GM23338 (cell line): ENCODE measurements at regions not wholly inside any gene's neighbourhood (a gene's known extent, or its start where the extent isn't known, plus 50 kb on each side); places are given as distances from the start of the nearest gene placed in this dataset.

Experiments used
- ATAC-seq: fragments of 200-7000 bp; cut with Tn5 transposase; 3 replicates; pipeline ENCODE4 v1.9.1; 2020
- DNase-seq: peaks from one replicate; pipeline ENCODE4 v3.0.0-alpha.2; 2015; ENCODE audit warnings: low spot score
- H2AFZ ChIP-seq: fragments of 200-600 bp; sonication (generic); 2 replicates; pipeline ENCODE4 v1.8.0; 2016; ENCODE audit warnings: antibody characterized with exemption, mild to moderate bottlenecking, moderate library complexity
- H3F3A ChIP-seq: fragments of 200-600 bp; sonication (generic); replicated peaks from 2 replicates; pipeline ENCODE4 v1.8.0; 2017; ENCODE audit warnings: antibody characterized with exemption, mixed run types, low read depth
- H3K27ac ChIP-seq: fragments of 200-600 bp; sonication (generic); 2 replicates; pipeline ENCODE4 v1.6.1; 2016; ENCODE audit warnings: low read depth
- H3K27me3 ChIP-seq: fragments of 200-600 bp; sonication (generic); 2 replicates; pipeline ENCODE4 v1.8.0; 2016; ENCODE audit warnings: mild to moderate bottlenecking, mixed run types, moderate library complexity; ENCODE audit not compliant: insufficient read depth
- H3K36me3 ChIP-seq: fragments of 200-600 bp; sonication (generic); 2 replicates; pipeline ENCODE4 v1.8.0; 2016; ENCODE audit warnings: mild to moderate bottlenecking; ENCODE audit not compliant: insufficient read depth
- H3K4me1 ChIP-seq: fragments of 200-600 bp; sonication (generic); 2 replicates; pipeline ENCODE4 v1.8.0; 2016; ENCODE audit warnings: mild to moderate bottlenecking, moderate library complexity; ENCODE audit not compliant: insufficient read depth
- H3K4me2 ChIP-seq: fragments of 200-600 bp; sonication (generic); 2 replicates; pipeline ENCODE4 v1.7.1; 2017; ENCODE audit warnings: mixed run types
- H3K4me3 ChIP-seq: fragments of 200-600 bp; sonication (generic); 2 replicates; pipeline ENCODE4 v1.6.1; 2016; ENCODE audit warnings: mixed run types
- H3K79me2 ChIP-seq: fragments of 200-600 bp; sonication (generic); replicated peaks from 2 replicates; pipeline ENCODE4 v1.8.0; 2017; ENCODE audit warnings: mild to moderate bottlenecking; ENCODE audit not compliant: insufficient read depth
- H3K9me2 ChIP-seq: fragments of 200-600 bp; sonication (generic); 2 replicates; pipeline ENCODE4 v1.8.0; 2017; ENCODE audit not compliant: insufficient read depth
- H4K20me1 ChIP-seq: fragments of 200-600 bp; sonication (generic); replicated peaks from 2 replicates; pipeline ENCODE4 v1.8.0; 2017; ENCODE audit warnings: mild to moderate bottlenecking; ENCODE audit not compliant: insufficient read depth
- H3K27ac Mint-ChIP-seq: 2 replicates; pipeline ENCODE4 v1.8.0; 2020; ENCODE audit warnings: inconsistent platforms, mild to moderate bottlenecking, moderate library complexity, mixed read lengths
- H3K27me3 Mint-ChIP-seq: 3 replicates; pipeline ENCODE4 v1.8.0; 2022; ENCODE audit warnings: low read depth, mild to moderate bottlenecking, moderate library complexity, mixed read lengths, inconsistent platforms; ENCODE audit not compliant: insufficient read depth, poor library complexity
- H3K36me3 Mint-ChIP-seq: 3 replicates; pipeline ENCODE4 v1.8.0; 2021; ENCODE audit warnings: low read depth, mild to moderate bottlenecking, inconsistent platforms, moderate library complexity, mixed read lengths
- H3K4me1 Mint-ChIP-seq: 3 replicates; pipeline ENCODE4 v1.8.0; 2020; ENCODE audit warnings: mild to moderate bottlenecking, inconsistent platforms, mixed read lengths
- H3K4me3 Mint-ChIP-seq: 3 replicates; pipeline ENCODE4 v1.8.0; 2021; ENCODE audit warnings: moderate library complexity, mild to moderate bottlenecking, inconsistent platforms, mixed read lengths
- H3K9me3 Mint-ChIP-seq: 3 replicates; pipeline ENCODE4 v1.8.0; 2020; ENCODE audit warnings: moderate library complexity, mild to moderate bottlenecking, inconsistent platforms, mixed read lengths
- EZH2 ChIP-seq: fragments of 200-600 bp; sonication (generic); IDR thresholded peaks from one replicate; pipeline ENCODE4 v1.8.0; 2017; ENCODE audit warnings: antibody characterized with exemption, mild to moderate bottlenecking, low read depth; ENCODE audit not compliant: unreplicated experiment
- EZH2phosphoT487 ChIP-seq: fragments of 200-600 bp; sonication (generic); IDR thresholded peaks from one replicate; pipeline ENCODE4 v1.8.1; 2018; ENCODE audit warnings: antibody characterized with exemption; ENCODE audit not compliant: unreplicated experiment
- JUNB ChIP-seq: IDR thresholded peaks from one replicate; pipeline ENCODE4 v1.6.1; 2016; ENCODE audit warnings: antibody characterized with exemption; ENCODE audit not compliant: unreplicated experiment
- NANOG ChIP-seq: IDR thresholded peaks from 2 replicates; pipeline ENCODE4 v1.6.1; 2016; ENCODE audit warnings: antibody characterized with exemption, borderline replicate concordance
- ZNF114 ChIP-seq: fragments of 250-450 bp; sonication (Bioruptor Pico); IDR thresholded peaks from 2 replicates; pipeline ENCODE4 v1.5.0; 2020; ENCODE audit warnings: mild to moderate bottlenecking, moderate library complexity
- TF ChIP-seq, protein P1 (sequence below): IDR thresholded peaks from 2 replicates; pipeline ENCODE4 v1.6.1; 2016; ENCODE audit warnings: antibody characterized with exemption
- TF ChIP-seq, protein P2 (sequence below), 2 experiments: fragments of 200-600 bp in 1 of 2; sonication (generic) in 1 of 2; conservative IDR thresholded peaks; 2 replicates each; pipeline versions ENCODE4 v1.5.1 to v1.6.1; 2016 to 2017; ENCODE audit warnings: antibody characterized with exemption in 2 of 2, low read depth in 2 of 2, mild to moderate bottlenecking in 2 of 2, moderate library complexity in 1 of 2
- TF ChIP-seq, protein P3 (sequence below): IDR thresholded peaks from one replicate; pipeline ENCODE4 v1.6.1; 2018; ENCODE audit warnings: antibody characterized with exemption; ENCODE audit not compliant: unreplicated experiment

DNA sequence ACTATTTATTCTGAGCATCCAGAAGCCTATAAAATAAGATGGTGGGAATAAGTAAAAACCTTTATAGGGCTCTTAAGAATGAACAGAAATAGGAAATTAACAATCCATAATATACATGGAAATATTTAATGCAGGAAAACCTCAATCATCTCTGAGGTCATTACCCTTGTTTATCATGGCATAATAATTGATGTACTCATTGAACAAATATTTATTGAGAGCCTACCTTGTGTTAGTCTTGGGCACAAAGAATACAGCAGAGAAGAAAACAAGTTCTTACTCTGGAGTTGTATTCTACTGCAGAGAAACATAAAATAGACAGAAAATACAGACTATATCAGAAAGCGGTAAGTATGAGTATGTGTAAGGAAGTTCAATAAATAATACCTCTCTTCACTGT lies 167.2 kb downstream of the COX18 start:
- no peak overlapping the region for H3K27ac Mint-ChIP-seq
- no peak overlapping the region for H2AFZ ChIP-seq

More for the DNA sequence above, 167.2 kb downstream of the COX18 start:
- no peak overlapping the region for H3K4me3 Mint-ChIP-seq
- ATAC-seq (no peak), DNase-seq (no peak)
- peaks cover 6% of the 10 kb centered on the region for H3K9me3 Mint-ChIP-seq
- no peaks in the 10 kb centered on the region for H3K27me3 Mint-ChIP-seq
- Histone ChIP-seq H3K4me3 (no peak overlapping the region), H3K27me3 (no peaks in the 10 kb centered on the region), H3K79me2 (no peaks in the 10 kb centered on the region), H3K36me3 (no peaks in the 10 kb centered on the region), H3F3A (no peaks in the 10 kb centered on the region), H3K27ac (no peak overlapping the region), H4K20me1 (no peaks in the 10 kb centered on the region), H3K9me2 (0 out of 2 replicates have a peak, but pooled peaks cover 4% of the 10 kb centered on the region), H3K4me1 (peaks cover 22% of the 10 kb centered on the region), H3K4me2 (no peak overlapping the region)
- peaks cover 21% of the 10 kb centered on the region; the same call in 2 of the 3 replicates for H3K4me1 Mint-ChIP-seq
- TF ChIP-seq EZH2phosphoT487 (no peak), NANOG (no peak), ZNF114 (no peak), JUNB (no peak), EZH2 (no peak)
- TF ChIP-seq, protein P1, sequence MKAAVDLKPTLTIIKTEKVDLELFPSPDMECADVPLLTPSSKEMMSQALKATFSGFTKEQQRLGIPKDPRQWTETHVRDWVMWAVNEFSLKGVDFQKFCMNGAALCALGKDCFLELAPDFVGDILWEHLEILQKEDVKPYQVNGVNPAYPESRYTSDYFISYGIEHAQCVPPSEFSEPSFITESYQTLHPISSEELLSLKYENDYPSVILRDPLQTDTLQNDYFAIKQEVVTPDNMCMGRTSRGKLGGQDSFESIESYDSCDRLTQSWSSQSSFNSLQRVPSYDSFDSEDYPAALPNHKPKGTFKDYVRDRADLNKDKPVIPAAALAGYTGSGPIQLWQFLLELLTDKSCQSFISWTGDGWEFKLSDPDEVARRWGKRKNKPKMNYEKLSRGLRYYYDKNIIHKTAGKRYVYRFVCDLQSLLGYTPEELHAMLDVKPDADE: no peak
- TF ChIP-seq, protein P2, sequence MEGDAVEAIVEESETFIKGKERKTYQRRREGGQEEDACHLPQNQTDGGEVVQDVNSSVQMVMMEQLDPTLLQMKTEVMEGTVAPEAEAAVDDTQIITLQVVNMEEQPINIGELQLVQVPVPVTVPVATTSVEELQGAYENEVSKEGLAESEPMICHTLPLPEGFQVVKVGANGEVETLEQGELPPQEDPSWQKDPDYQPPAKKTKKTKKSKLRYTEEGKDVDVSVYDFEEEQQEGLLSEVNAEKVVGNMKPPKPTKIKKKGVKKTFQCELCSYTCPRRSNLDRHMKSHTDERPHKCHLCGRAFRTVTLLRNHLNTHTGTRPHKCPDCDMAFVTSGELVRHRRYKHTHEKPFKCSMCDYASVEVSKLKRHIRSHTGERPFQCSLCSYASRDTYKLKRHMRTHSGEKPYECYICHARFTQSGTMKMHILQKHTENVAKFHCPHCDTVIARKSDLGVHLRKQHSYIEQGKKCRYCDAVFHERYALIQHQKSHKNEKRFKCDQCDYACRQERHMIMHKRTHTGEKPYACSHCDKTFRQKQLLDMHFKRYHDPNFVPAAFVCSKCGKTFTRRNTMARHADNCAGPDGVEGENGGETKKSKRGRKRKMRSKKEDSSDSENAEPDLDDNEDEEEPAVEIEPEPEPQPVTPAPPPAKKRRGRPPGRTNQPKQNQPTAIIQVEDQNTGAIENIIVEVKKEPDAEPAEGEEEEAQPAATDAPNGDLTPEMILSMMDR (conservative IDR thresholded peaks at IDR 0.05; ENCODE audit: low read depth in 2 of 2): no peak
- TF ChIP-seq, protein P3, sequence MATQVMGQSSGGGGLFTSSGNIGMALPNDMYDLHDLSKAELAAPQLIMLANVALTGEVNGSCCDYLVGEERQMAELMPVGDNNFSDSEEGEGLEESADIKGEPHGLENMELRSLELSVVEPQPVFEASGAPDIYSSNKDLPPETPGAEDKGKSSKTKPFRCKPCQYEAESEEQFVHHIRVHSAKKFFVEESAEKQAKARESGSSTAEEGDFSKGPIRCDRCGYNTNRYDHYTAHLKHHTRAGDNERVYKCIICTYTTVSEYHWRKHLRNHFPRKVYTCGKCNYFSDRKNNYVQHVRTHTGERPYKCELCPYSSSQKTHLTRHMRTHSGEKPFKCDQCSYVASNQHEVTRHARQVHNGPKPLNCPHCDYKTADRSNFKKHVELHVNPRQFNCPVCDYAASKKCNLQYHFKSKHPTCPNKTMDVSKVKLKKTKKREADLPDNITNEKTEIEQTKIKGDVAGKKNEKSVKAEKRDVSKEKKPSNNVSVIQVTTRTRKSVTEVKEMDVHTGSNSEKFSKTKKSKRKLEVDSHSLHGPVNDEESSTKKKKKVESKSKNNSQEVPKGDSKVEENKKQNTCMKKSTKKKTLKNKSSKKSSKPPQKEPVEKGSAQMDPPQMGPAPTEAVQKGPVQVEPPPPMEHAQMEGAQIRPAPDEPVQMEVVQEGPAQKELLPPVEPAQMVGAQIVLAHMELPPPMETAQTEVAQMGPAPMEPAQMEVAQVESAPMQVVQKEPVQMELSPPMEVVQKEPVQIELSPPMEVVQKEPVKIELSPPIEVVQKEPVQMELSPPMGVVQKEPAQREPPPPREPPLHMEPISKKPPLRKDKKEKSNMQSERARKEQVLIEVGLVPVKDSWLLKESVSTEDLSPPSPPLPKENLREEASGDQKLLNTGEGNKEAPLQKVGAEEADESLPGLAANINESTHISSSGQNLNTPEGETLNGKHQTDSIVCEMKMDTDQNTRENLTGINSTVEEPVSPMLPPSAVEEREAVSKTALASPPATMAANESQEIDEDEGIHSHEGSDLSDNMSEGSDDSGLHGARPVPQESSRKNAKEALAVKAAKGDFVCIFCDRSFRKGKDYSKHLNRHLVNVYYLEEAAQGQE: no peak
- peaks cover 11% of the 10 kb centered on the region for H3K36me3 Mint-ChIP-seq
